ENCODE measurements at regions not wholly inside any gene's neighbourhood (a gene's known extent, or its start where the extent isn't known, plus 50 kb on each side); places are given as distances from the start of the nearest gene placed in this dataset.

GRCh38 chr1:34682452-34683223, 72.2 kb upstream of the GJB5 start:
- TF ChIP-seq CTCF (IDR thresholded peaks at IDR 0.05): no peak
- no peak for TF ChIP-seq EP300 (IDR thresholded peaks at IDR 0.05)
- no peak for TF ChIP-seq POLR2A (IDR thresholded peaks at IDR 0.05)

GRCh38 chr1:34683616-34684015, 71.2 kb upstream of the GJB5 start:
- Histone ChIP-seq H3K27ac (no peak overlapping the region), H3K4me3 (no peak overlapping the region)

More at GRCh38 chr1:34682452-34683223, 72.2 kb upstream of the GJB5 start:
- H3K4me3 ChIP-seq: no peak overlapping the region
- 96 to 97% methylated on average over 5 of the region's 5 CpGs for whole genome bisulfite sequencing, 2 donors
- H3K4me1 ChIP-seq: no peaks in the 10 kb centered on the region
- H3K27ac ChIP-seq: no peak overlapping the region
- no peaks in the 10 kb centered on the region for H3K27me3 ChIP-seq
- no peak for DNase-seq (ENCODE audit: low spot score in 2 of 2)
- peaks cover 0 to 9% (median 0%) of the 10 kb centered on the region in 4 donors for H3K9me3 ChIP-seq
- H3K36me3 ChIP-seq: no peaks in the 10 kb centered on the region

GRCh38 chr1:34684266-34684665, 70.6 kb upstream of the GJB5 start:
- whole genome bisulfite sequencing, 2 donors: 15 to 19% methylated on average over 5 of the region's 5 CpGs
- Histone ChIP-seq H3K9me3 (no peaks in the 10 kb centered on the region), H3K27ac (no peak overlapping the region), H3K4me3 (no peak overlapping the region), H3K36me3 (no peaks in the 10 kb centered on the region), H3K4me1 (no peaks in the 10 kb centered on the region), H3K27me3 (no peaks in the 10 kb centered on the region)
- DNase-seq (ENCODE audit: low spot score in 2 of 2): no peak
- TF ChIP-seq POLR2A (IDR thresholded peaks at IDR 0.05): no peak
- TF ChIP-seq EP300 (IDR thresholded peaks at IDR 0.05): no peak
- no peak for TF ChIP-seq CTCF (IDR thresholded peaks at IDR 0.05)

More at GRCh38 chr1:34683616-34684015, 71.2 kb upstream of the GJB5 start:
- TF ChIP-seq CTCF (IDR thresholded peaks at IDR 0.05): no peak
- TF ChIP-seq POLR2A (IDR thresholded peaks at IDR 0.05): no peak
- no peak for TF ChIP-seq EP300 (IDR thresholded peaks at IDR 0.05)
- Histone ChIP-seq H3K27me3 (no peaks in the 10 kb centered on the region), H3K4me1 (no peaks in the 10 kb centered on the region), H3K36me3 (no peaks in the 10 kb centered on the region), H3K9me3 (peaks cover 0 to 2% (median 0%) of the 10 kb centered on the region in 4 donors)
- 62 to 67% methylated on average over 3 of the region's 3 CpGs for WGBS, 2 donors
- no peak for DNase-seq (ENCODE audit: low spot score in 2 of 2)

- Histone ChIP-seq H3K4me1 (no peaks in the 10 kb centered on the region), H3K36me3 (no peaks in the 10 kb centered on the region), H3K9me3 (no peaks in the 10 kb centered on the region), H3K4me3 (no peak overlapping the region), H3K27me3 (peaks cover 0 to 4% of the 10 kb centered on the region in 2 donors), H3K27ac (no peak overlapping the region)
- no peak for DNase-seq (ENCODE audit: low spot score in 2 of 2)
- TF ChIP-seq CTCF (IDR thresholded peaks at IDR 0.05): no peak
- WGBS, 2 donors: 33 to 72% methylated on average over 2 of the region's 2 CpGs
Measured at GRCh38 chr1:34685225-34685624, 69.6 kb upstream of the GJB5 start.

- Histone ChIP-seq H3K27me3 (peaks cover 0 to 4% of the 10 kb centered on the region in 2 donors), H3K4me1 (no peaks in the 10 kb centered on the region), H3K27ac (no peak overlapping the region), H3K4me3 (no peak overlapping the region), H3K9me3 (no peaks in the 10 kb centered on the region), H3K36me3 (no peaks in the 10 kb centered on the region)
- no peak for DNase-seq (ENCODE audit: low spot score in 2 of 2)
- TF ChIP-seq CTCF (IDR thresholded peaks at IDR 0.05) (no peak), EP300 (IDR thresholded peaks at IDR 0.05) (no peak), POLR2A (IDR thresholded peaks at IDR 0.05) (no peak)
- 47 to 68% methylated on average over 2 of the region's 2 CpGs for WGBS, 2 donors
Measured at GRCh38 chr1:34686531-34686930, 68.3 kb upstream of the GJB5 start.
